Loucy (cell line): ENCODE measurements at regions not wholly inside any gene's neighbourhood (a gene's known extent, or its start where the extent isn't known, plus 50 kb on each side); places are given as distances from the start of the nearest gene placed in this dataset.

ENCODE experiments used
- H2AFZ ChIP-seq: fragments of 200-600 bp; sonication (generic); 2 replicates; pipeline ENCODE4 v1.6.0; 2016; ENCODE audit warnings: antibody characterized with exemption, mild to moderate bottlenecking, low read length, moderate library complexity
- H3F3A ChIP-seq: fragments of 200-600 bp; 2 replicates; pipeline ENCODE4 v1.6.0; 2016; ENCODE audit warnings: antibody characterized with exemption, low read depth, mild to moderate bottlenecking
- H3K27me3 ChIP-seq: fragments of 200-600 bp; sonication (generic); 2 replicates; pipeline ENCODE4 v1.6.1; 2014; ENCODE audit warnings: low read length, mild to moderate bottlenecking; ENCODE audit not compliant: insufficient read depth, poor library complexity, severe bottlenecking
- H3K36me3 ChIP-seq: fragments of 200-600 bp; sonication (generic); 2 replicates; pipeline ENCODE4 v1.6.1; 2016; ENCODE audit warnings: low read length; ENCODE audit not compliant: insufficient read depth
- H3K4me1 ChIP-seq: fragments of 200-600 bp; sonication (generic); 2 replicates; pipeline ENCODE4 v1.5.1; 2014; ENCODE audit warnings: low read length, mild to moderate bottlenecking; ENCODE audit not compliant: insufficient read depth, poor library complexity, severe bottlenecking
- H3K4me2 ChIP-seq: fragments of 200-600 bp; sonication (generic); 2 replicates; pipeline ENCODE4 v1.6.0; 2014; ENCODE audit warnings: antibody characterized with exemption, low read length, low read depth, mild to moderate bottlenecking; ENCODE audit not compliant: poor library complexity, severe bottlenecking
- H3K4me3 ChIP-seq: fragments of 200-600 bp; sonication (generic); 2 replicates; pipeline ENCODE4 v1.5.1; 2014; ENCODE audit warnings: low read length, mild to moderate bottlenecking, mixed read lengths; ENCODE audit not compliant: poor library complexity, severe bottlenecking
- H3K79me2 ChIP-seq: fragments of 200-600 bp; sonication (generic); 2 replicates; pipeline ENCODE4 v1.6.1; 2014; ENCODE audit warnings: low read length; ENCODE audit not compliant: insufficient read depth
- H3K9ac ChIP-seq: fragments of 200-600 bp; sonication (generic); 2 replicates; pipeline ENCODE4 v1.6.0; 2014; ENCODE audit warnings: mild to moderate bottlenecking, low read depth, low read length, moderate library complexity; ENCODE audit not compliant: poor library complexity, severe bottlenecking
- H3K9me2 ChIP-seq: fragments of 200-600 bp; sonication (generic); replicated peaks from 2 replicates; pipeline ENCODE4 v1.6.1; 2016; ENCODE audit warnings: low read depth, low read length, mixed read lengths
- H3K9me3 ChIP-seq: fragments of 200-600 bp; sonication (generic); 2 replicates; pipeline ENCODE4 v1.6.1; 2014; ENCODE audit warnings: mild to moderate bottlenecking, antibody characterized with exemption, low read length, low read depth; ENCODE audit not compliant: insufficient read depth
- H4K20me1 ChIP-seq: fragments of 200-600 bp; sonication (generic); 2 replicates; pipeline ENCODE4 v1.6.0; 2014; ENCODE audit warnings: antibody characterized with exemption, low read length, mild to moderate bottlenecking; ENCODE audit not compliant: insufficient read depth, poor library complexity, severe bottlenecking
- CTCF ChIP-seq: fragments of 200-600 bp; sonication (generic); conservative IDR thresholded peaks from 2 replicates; pipeline ENCODE4 v1.5.1; 2014; ENCODE audit warnings: mild to moderate bottlenecking, antibody characterized with exemption, low read length
- EZH2phosphoT487 ChIP-seq: fragments of 200-600 bp; IDR thresholded peaks from 2 replicates; pipeline ENCODE4 v1.6.1; 2018; ENCODE audit warnings: antibody characterized with exemption, mild to moderate bottlenecking, moderate library complexity, borderline replicate concordance

DNA sequence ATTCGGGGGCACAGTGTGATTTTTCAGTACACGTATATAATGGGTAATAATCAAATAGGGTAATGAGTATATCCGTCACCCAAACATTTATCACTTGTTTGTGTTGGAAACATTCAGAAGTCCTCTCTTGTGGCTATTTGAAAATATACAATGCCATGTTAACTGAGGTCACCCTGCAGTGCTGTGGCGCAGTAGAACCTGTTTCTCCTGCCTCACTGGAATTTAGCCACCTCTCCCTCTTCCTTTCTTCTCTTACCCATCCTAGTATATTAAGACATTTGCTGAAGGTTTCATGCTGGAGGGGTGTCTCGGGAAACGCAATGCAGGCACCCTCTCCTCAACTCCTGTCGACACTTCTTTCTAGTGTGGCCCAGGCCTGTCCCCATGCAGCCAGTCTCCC, 425.3 kb upstream of the MKI67 start:
- no peaks in the 10 kb centered on the region for H3K9me2 ChIP-seq
- no peaks in the 10 kb centered on the region for H3K27me3 ChIP-seq
- H3K9me3 ChIP-seq, result no peaks in the 10 kb centered on the region; the same call in 1 of the 2 replicates
- H3F3A ChIP-seq, result no peaks in the 10 kb centered on the region
- TF ChIP-seq EZH2phosphoT487 (no peak), CTCF (no peak)
- no peaks in the 10 kb centered on the region for H3K4me1 ChIP-seq
- no peaks in the 10 kb centered on the region for H3K79me2 ChIP-seq
- H3K9ac ChIP-seq, result no peak overlapping the region
- H4K20me1 ChIP-seq, result no peaks in the 10 kb centered on the region
- H3K36me3 ChIP-seq, result no peaks in the 10 kb centered on the region
- H2AFZ ChIP-seq, result no peak overlapping the region
- H3K4me2 ChIP-seq, result no peak overlapping the region
- no peak overlapping the region for H3K4me3 ChIP-seq

GRCh38 chr10:128553755-128554154, 427.5 kb upstream of the MKI67 start:
- no peak overlapping the region for H3K4me3 ChIP-seq
- H3K9ac ChIP-seq, result no peak overlapping the region
- no peaks in the 10 kb centered on the region for H3F3A ChIP-seq
- H3K4me1 ChIP-seq, result no peaks in the 10 kb centered on the region
- no peak overlapping the region for H3K4me2 ChIP-seq
- no peaks in the 10 kb centered on the region; the same call in 1 of the 2 replicates for H3K9me3 ChIP-seq
- no peaks in the 10 kb centered on the region for H4K20me1 ChIP-seq
- TF ChIP-seq EZH2phosphoT487 (no peak), CTCF (no peak)
- H3K27me3 ChIP-seq, result no peaks in the 10 kb centered on the region
- H3K9me2 ChIP-seq, result no peaks in the 10 kb centered on the region
- no peaks in the 10 kb centered on the region for H3K36me3 ChIP-seq
- no peaks in the 10 kb centered on the region for H3K79me2 ChIP-seq
- no peak overlapping the region for H2AFZ ChIP-seq

DNA sequence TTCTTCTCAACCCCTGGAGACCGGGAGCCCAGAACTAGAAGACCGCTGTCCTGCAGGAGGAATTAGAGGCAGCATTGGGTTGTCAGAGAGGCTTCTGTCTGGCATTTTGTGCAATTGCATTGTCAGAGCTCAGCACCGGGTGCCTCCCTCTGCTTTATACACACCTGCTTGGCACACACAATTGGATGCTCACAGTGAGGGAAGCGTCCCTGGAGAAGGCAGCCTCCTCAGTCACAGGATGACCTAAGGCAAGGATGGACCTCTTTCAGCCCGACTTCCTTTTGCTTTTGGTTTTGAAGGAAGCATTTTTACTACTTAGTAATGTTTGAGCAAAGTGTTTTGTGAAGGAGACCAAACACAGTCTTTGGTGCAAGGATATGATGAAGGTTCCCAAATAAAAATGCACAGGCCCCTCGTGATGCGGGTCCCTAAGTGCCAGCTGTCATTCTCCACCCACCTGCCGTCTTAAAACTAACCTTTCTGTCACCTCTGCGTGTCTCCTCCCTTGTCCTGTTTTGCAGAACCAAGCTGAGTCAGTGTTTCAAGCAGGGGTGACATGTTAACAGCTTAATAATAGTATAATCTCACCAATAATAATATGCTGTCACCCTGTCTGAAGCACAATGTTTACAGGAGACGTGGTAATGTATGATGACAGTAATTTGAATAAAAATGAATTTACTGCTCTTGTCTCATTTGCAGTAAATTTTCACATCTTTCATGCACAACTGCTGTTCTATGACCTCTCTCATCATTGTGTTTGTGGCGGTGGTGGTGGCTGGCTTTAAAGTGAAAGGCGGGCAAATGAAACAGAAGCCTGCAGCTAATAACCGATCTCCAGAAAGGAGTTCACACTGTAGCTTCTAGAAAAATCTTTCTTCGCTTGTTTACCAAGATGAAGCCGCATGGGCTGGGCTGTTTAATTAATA, 430.2 kb upstream of the MKI67 start:
- Histone ChIP-seq H3K9me3 (no peaks in the 10 kb centered on the region; the same call in 1 of the 2 replicates), H3K4me3 (no peak overlapping the region), H3K36me3 (no peaks in the 10 kb centered on the region), H3K9ac (no peak overlapping the region), H3K4me2 (no peak overlapping the region), H4K20me1 (no peaks in the 10 kb centered on the region), H3K27me3 (no peaks in the 10 kb centered on the region), H3F3A (no peaks in the 10 kb centered on the region), H3K4me1 (no peaks in the 10 kb centered on the region), H3K79me2 (no peaks in the 10 kb centered on the region), H3K9me2 (no peaks in the 10 kb centered on the region), H2AFZ (no peak overlapping the region)
- TF ChIP-seq CTCF (no peak), EZH2phosphoT487 (no peak)
